H9 (cell line): ENCODE measurements at regions not wholly inside any gene's neighbourhood (a gene's known extent, or its start where the extent isn't known, plus 50 kb on each side); places are given as distances from the start of the nearest gene placed in this dataset.

ENCODE experiments used
- DNase-seq: peaks from one replicate; pipeline ENCODE4 v3.0.0-alpha.2; 2017
- H2AFZ ChIP-seq: one replicate; pipeline ENCODE4 v1.6.1; 2013; ENCODE audit warnings: mild to moderate bottlenecking, low read length, control low read depth, moderate library complexity
- H2AK5ac ChIP-seq: 2 replicates; pipeline ENCODE4 v1.6.1; 2013; ENCODE audit warnings: low read length, control low read depth, mixed read lengths; ENCODE audit not compliant: insufficient read length
- H2BK120ac ChIP-seq: one replicate; pipeline ENCODE4 v1.6.1; 2013; ENCODE audit warnings: low read depth, mild to moderate bottlenecking, low read length, control low read depth, inconsistent platforms; ENCODE audit not compliant: poor library complexity, severe bottlenecking
- H2BK12ac ChIP-seq: 2 replicates; pipeline ENCODE4 v1.6.1; 2013; ENCODE audit warnings: low read length, control low read depth, mixed read lengths, low read depth; ENCODE audit not compliant: insufficient read length
- H2BK15ac ChIP-seq: 2 replicates; pipeline ENCODE4 v1.6.1; 2013; ENCODE audit warnings: low read depth, low read length, control low read depth
- H2BK20ac ChIP-seq: one replicate; pipeline ENCODE4 v1.6.1; 2013; ENCODE audit warnings: low read depth, mild to moderate bottlenecking, low read length, control low read depth, inconsistent platforms; ENCODE audit not compliant: poor library complexity, severe bottlenecking
- H2BK5ac ChIP-seq: 2 replicates; pipeline ENCODE4 v1.6.1; 2013; ENCODE audit warnings: low read length, control low read depth, mixed read lengths; ENCODE audit not compliant: insufficient read length
- H3K14ac ChIP-seq: 2 replicates; pipeline ENCODE4 v1.6.1; 2013; ENCODE audit warnings: low read length, control low read depth; ENCODE audit not compliant: insufficient read depth
- H3K18ac ChIP-seq: 2 replicates; pipeline ENCODE4 v1.6.1; 2013; ENCODE audit warnings: low read depth, mild to moderate bottlenecking, mixed read lengths, low read length, control low read depth; ENCODE audit not compliant: insufficient read length
- H3K23ac ChIP-seq: 2 replicates; pipeline ENCODE4 v1.6.1; 2013; ENCODE audit warnings: low read length, control low read depth, mixed read lengths, low read depth; ENCODE audit not compliant: insufficient read length
- H3K23me2 ChIP-seq: 2 replicates; pipeline ENCODE4 v1.6.1; 2013; ENCODE audit warnings: low read depth, mild to moderate bottlenecking, mixed read lengths, low read length, control low read depth; ENCODE audit not compliant: insufficient read length, poor library complexity, severe bottlenecking
- H3K27ac ChIP-seq: 2 replicates; pipeline ENCODE4 v1.5.1; 2013; ENCODE audit warnings: low read length, control low read depth, mixed read lengths, low read depth; ENCODE audit not compliant: insufficient read length
- H3K27me3 ChIP-seq: 2 replicates; pipeline ENCODE4 v1.6.1; 2013; ENCODE audit warnings: low read length, control low read depth, inconsistent platforms; ENCODE audit not compliant: insufficient read depth
- H3K4ac ChIP-seq: 2 replicates; pipeline ENCODE4 v1.6.1; 2013; ENCODE audit warnings: low read depth, mild to moderate bottlenecking, control low read depth, inconsistent platforms, low read length, moderate library complexity
- H3K4me1 ChIP-seq: 2 replicates; pipeline ENCODE4 v1.6.1; 2013; ENCODE audit warnings: low read length, control low read depth, inconsistent platforms; ENCODE audit not compliant: insufficient read depth
- H3K4me2 ChIP-seq: 2 replicates; pipeline ENCODE4 v1.6.1; 2013; ENCODE audit warnings: low read length, control low read depth, mixed read lengths; ENCODE audit not compliant: insufficient read length, insufficient read depth
- H3K56ac ChIP-seq: 2 replicates; pipeline ENCODE4 v1.6.1; 2013; ENCODE audit warnings: low read depth, mild to moderate bottlenecking, mixed read lengths, low read length, control low read depth; ENCODE audit not compliant: insufficient read length
- H3K79me1 ChIP-seq: 2 replicates; pipeline ENCODE4 v1.6.1; 2013; ENCODE audit warnings: low read depth, mild to moderate bottlenecking, moderate library complexity, low read length, control low read depth, inconsistent platforms; ENCODE audit not compliant: insufficient read depth, poor library complexity, severe bottlenecking
- H3K79me2 ChIP-seq: 2 replicates; pipeline ENCODE4 v1.6.1; 2013; ENCODE audit warnings: low read length, control low read depth, inconsistent platforms; ENCODE audit not compliant: insufficient read depth
- H3K9ac ChIP-seq: 2 replicates; pipeline ENCODE4 v1.6.1; 2013; ENCODE audit warnings: low read length, control low read depth, mixed read lengths; ENCODE audit not compliant: insufficient read length; ENCODE audit errors: extremely low read depth
- H3K9me3 ChIP-seq: one replicate; pipeline ENCODE4 v1.6.1; 2013; ENCODE audit warnings: low read depth, low read length, inconsistent platforms; ENCODE audit not compliant: control insufficient read depth
- H3T11ph ChIP-seq: one replicate; pipeline ENCODE4 v1.6.1; 2013; ENCODE audit warnings: mild to moderate bottlenecking, low read length, control low read depth, inconsistent platforms
- H4K20me1 ChIP-seq: one replicate; pipeline ENCODE4 v1.6.1; 2013; ENCODE audit not compliant: control insufficient read depth, insufficient read length, insufficient read depth
- H4K5ac ChIP-seq: 2 replicates; pipeline ENCODE4 v1.6.1; 2013; ENCODE audit warnings: low read depth, mild to moderate bottlenecking, mixed read lengths, low read length, control low read depth; ENCODE audit not compliant: insufficient read length
- H4K8ac ChIP-seq: replicated peaks from 2 replicates; pipeline ENCODE4 v1.6.1; 2013; ENCODE audit warnings: low read length, control low read depth, mixed read lengths, low read depth; ENCODE audit not compliant: insufficient read length
- H4K91ac ChIP-seq: 2 replicates; pipeline ENCODE4 v1.6.1; 2013; ENCODE audit warnings: low read depth, mild to moderate bottlenecking, moderate library complexity, mixed read lengths, low read length, control low read depth; ENCODE audit not compliant: insufficient read length
- H3K27ac Mint-ChIP-seq, 3 experiments: 2 replicates in 2 of 3; 3 replicates in 1 of 3; pipeline ENCODE4 v1.8.0; 2020 to 2021; ENCODE audit warnings: mixed read lengths in 3 of 3, mild to moderate bottlenecking in 1 of 3, moderate library complexity in 1 of 3
- H3K27me3 Mint-ChIP-seq: 2 replicates; pipeline ENCODE4 v1.8.0; 2021; ENCODE audit warnings: low read depth, mild to moderate bottlenecking, moderate library complexity, mixed read lengths
- H3K36me3 Mint-ChIP-seq, 3 experiments: 2 replicates in 2 of 3; 3 replicates in 1 of 3; pipeline ENCODE4 v1.8.0; 2020 to 2021; ENCODE audit warnings: low read depth in 3 of 3, mixed read lengths in 3 of 3; ENCODE audit not compliant: insufficient read depth in 1 of 3
- H3K4me1 Mint-ChIP-seq, 2 experiments: 2 replicates each; pipeline ENCODE4 v1.8.0; 2020; ENCODE audit warnings: mixed read lengths in 2 of 2
- H3K4me3 Mint-ChIP-seq, 2 experiments: 2 replicates in 1 of 2; 3 replicates in 1 of 2; pipeline ENCODE4 v1.8.0; 2020 to 2021; ENCODE audit warnings: mild to moderate bottlenecking in 2 of 2, mixed read lengths in 2 of 2, moderate library complexity in 1 of 2
- H3K9me3 Mint-ChIP-seq, 2 experiments: 2 replicates in 1 of 2; 3 replicates in 1 of 2; pipeline ENCODE4 v1.8.0; 2020; ENCODE audit warnings: mild to moderate bottlenecking in 2 of 2, mixed read lengths in 2 of 2, moderate library complexity in 1 of 2
- CTCF ChIP-seq: fragments of 200-600 bp; sonication (generic); conservative IDR thresholded peaks from 3 replicates; pipeline ENCODE4 v1.8.0; 2021; ENCODE audit warnings: antibody characterized with exemption, mild to moderate bottlenecking
- WGBS: extraction: QIAGEN DNeasy Blood & Tissue Kit; methylation state at CpG from one replicate; pipeline ENCODE4 v1.1.7; 2013; ENCODE audit warnings: missing lambda C conversion rate, low lambda C conversion rate, mixed read lengths; ENCODE audit not compliant: insufficient read length; ENCODE audit errors: extremely low coverage; 5-methylcytosine and 5-hydroxymethylcytosine counted together

- Mint-ChIP-seq H3K36me3 (peaks cover 0 to 2% (median under 1%) of the 10 kb centered on the region in 3 experiments; a peak in 5 of 7 replicates), H3K27me3 (no peaks in the 10 kb centered on the region), H3K27ac (no peak overlapping the region), H3K4me3 (no peak overlapping the region), H3K4me1 (peaks cover 9 to 15% of the 10 kb centered on the region in 2 experiments), H3K9me3 (peaks cover under 1 to 1% of the 10 kb centered on the region in 2 experiments; a peak in 4 of 5 replicates)
- Histone ChIP-seq H4K8ac (no peak overlapping the region), H2BK20ac (no peak overlapping the region), H2BK15ac (no peak overlapping the region), H2AFZ (no peak overlapping the region), H3K9ac (no peak overlapping the region), H2BK12ac (no peak overlapping the region), H3K9me3 (no peaks in the 10 kb centered on the region), H4K20me1 (no peaks in the 10 kb centered on the region), H3K56ac (no peak overlapping the region), H2BK120ac (no peak overlapping the region), H3K23me2 (no peaks in the 10 kb centered on the region), H3K27me3 (no peaks in the 10 kb centered on the region), H3K27ac (no peak overlapping the region), H3K4me2 (no peak overlapping the region), H2AK5ac (no peak overlapping the region), H4K5ac (no peak overlapping the region), H3K4me1 (no peaks in the 10 kb centered on the region), H3T11ph (no peak overlapping the region), H3K14ac (no peak overlapping the region), H4K91ac (no peak overlapping the region), H3K23ac (no peak overlapping the region), H3K79me1 (no peaks in the 10 kb centered on the region), H3K79me2 (no peaks in the 10 kb centered on the region), H2BK5ac (no peak overlapping the region), H3K4ac (no peak overlapping the region), H3K18ac (no peak overlapping the region)
- DNase-seq: no peak
- TF ChIP-seq CTCF: no peak
- no CpG with 5 or more reads among the region's 2 CpGs for WGBS
Observed at GRCh38 chr2:62396880-62397279, 109.1 kb downstream of the TMEM17 start.
